HK-2 (cell line): ENCODE measurements at regions not wholly inside any gene's neighbourhood (a gene's known extent, or its start where the extent isn't known, plus 50 kb on each side); places are given as distances from the start of the nearest gene placed in this dataset.

Experiments
- DNase-seq: peaks from one replicate; pipeline ENCODE4 v3.0.0-alpha.2; 2018; ENCODE audit not compliant: unreplicated experiment

GRCh38 chr1:221069986-221070385, 190.7 kb downstream of the HLX start:
- DNase-seq = no peak

GRCh38 chr1:221071777-221072176, 192.5 kb downstream of the HLX start:
- no peak for DNase-seq

GRCh38 chr1:221072214-221072613, 193.0 kb downstream of the HLX start:
- DNase-seq = no peak

- no peak for DNase-seq
Measured at GRCh38 chr1:221074332-221074731, 195.1 kb downstream of the HLX start.

GRCh38 chr1:221075911-221076310, 196.7 kb downstream of the HLX start:
- no peak for DNase-seq

GRCh38 chr1:221076391-221076811, 197.2 kb downstream of the HLX start:
- DNase-seq = no peak

- no peak for DNase-seq
Measured at GRCh38 chr1:221078260-221078965, 199.2 kb downstream of the HLX start.

- DNase-seq = no peak
Measured at GRCh38 chr1:221083902-221084301, 204.7 kb downstream of the HLX start.

GRCh38 chr1:221084681-221085080, 205.4 kb downstream of the HLX start:
- DNase-seq = no peak

- DNase-seq = no peak
Measured at GRCh38 chr1:221085701-221086375, 206.6 kb downstream of the HLX start.

GRCh38 chr1:221087919-221088318, 208.7 kb downstream of the HLX start:
- no peak for DNase-seq

- DNase-seq = no peak
Measured at GRCh38 chr1:221089273-221089672, 210.0 kb downstream of the HLX start.

- no peak for DNase-seq
Measured at GRCh38 chr1:221089803-221090202, 210.6 kb downstream of the HLX start.

GRCh38 chr1:221093903-221094791, 214.9 kb downstream of the HLX start:
- no peak for DNase-seq

GRCh38 chr1:221097479-221098281, 218.4 kb downstream of the HLX start:
- DNase-seq = peak; percentile 46

GRCh38 chr1:221098471-221099405, 219.5 kb downstream of the HLX start:
- DNase-seq = no peak

GRCh38 chr1:221099747-221100595, 220.7 kb downstream of the HLX start:
- DNase-seq = peak; percentile 54

GRCh38 chr1:221100611-221101010, 221.4 kb downstream of the HLX start:
- DNase-seq = no peak

GRCh38 chr1:221101807-221102605, 222.8 kb downstream of the HLX start:
- no peak for DNase-seq
